Endodermal cell (in vitro differentiated cells): ENCODE measurements at regions not wholly inside any gene's neighbourhood (a gene's known extent, or its start where the extent isn't known, plus 50 kb on each side); places are given as distances from the start of the nearest gene placed in this dataset.
"Not testable (repeated sequence)": the region's sequence is repeated elsewhere in the genome, so short reads cannot be mapped to it uniquely, and the experiment has no call there.

ENCODE experiments used
- DNase-seq: peaks from one replicate; pipeline ENCODE4 v3.0.0-alpha.2; 2017
- H3K27ac ChIP-seq: 2 replicates; pipeline ENCODE4 v1.5.1; 2013; ENCODE audit warnings: mild to moderate bottlenecking, low read depth, low read length, moderate library complexity
- H3K27me3 ChIP-seq: 2 replicates; pipeline ENCODE4 v1.6.1; 2013; ENCODE audit warnings: mild to moderate bottlenecking, low read length, moderate library complexity; ENCODE audit not compliant: insufficient read depth, control insufficient read depth, poor library complexity, severe bottlenecking
- H3K36me3 ChIP-seq: 2 replicates; pipeline ENCODE4 v1.7.0; 2013; ENCODE audit warnings: mild to moderate bottlenecking, low read length, moderate library complexity; ENCODE audit not compliant: control insufficient read depth, insufficient read depth
- H3K4me1 ChIP-seq: one replicate; pipeline ENCODE4 v1.7.0; 2013; ENCODE audit warnings: low read length; ENCODE audit not compliant: control insufficient read depth, insufficient read depth
- H3K4me3 ChIP-seq: 2 replicates; pipeline ENCODE4 v1.5.1; 2013; ENCODE audit warnings: mild to moderate bottlenecking, low read length, moderate library complexity
- H3K9ac ChIP-seq: 2 replicates; pipeline ENCODE4 v1.6.1; 2013; ENCODE audit warnings: mild to moderate bottlenecking, low read length, moderate library complexity; ENCODE audit not compliant: poor library complexity, severe bottlenecking; ENCODE audit errors: extremely low read depth
- H3K9me3 ChIP-seq: 2 replicates; pipeline ENCODE4 v1.6.1; 2013; ENCODE audit warnings: mild to moderate bottlenecking, low read length, moderate library complexity; ENCODE audit not compliant: control insufficient read depth
- H3K27ac Mint-ChIP-seq: 2 replicates; pipeline ENCODE4 v1.8.0; 2020; ENCODE audit warnings: mixed read lengths
- H3K27me3 Mint-ChIP-seq: 2 replicates; pipeline ENCODE4 v1.8.0; 2021; ENCODE audit warnings: mild to moderate bottlenecking, mixed read lengths; ENCODE audit not compliant: insufficient read depth
- H3K36me3 Mint-ChIP-seq: 2 replicates; pipeline ENCODE4 v1.8.0; 2020; ENCODE audit warnings: low read depth, mixed read lengths
- H3K4me1 Mint-ChIP-seq: 2 replicates; pipeline ENCODE4 v1.8.0; 2020; ENCODE audit warnings: mixed read lengths
- H3K4me3 Mint-ChIP-seq: 2 replicates; pipeline ENCODE4 v1.8.0; 2020; ENCODE audit warnings: mild to moderate bottlenecking, moderate library complexity, mixed read lengths
- H3K9me3 Mint-ChIP-seq: 2 replicates; pipeline ENCODE4 v1.8.0; 2020; ENCODE audit warnings: mild to moderate bottlenecking, mixed read lengths
- WGBS, 2 experiments: methylation state at CpG; one replicate each; pipeline versions ENCODE4 v1.1.5 to v1.1.7; 2013; ENCODE audit warnings: missing lambda C conversion rate in 2 of 2, mixed read lengths in 1 of 2; ENCODE audit not compliant: insufficient coverage in 1 of 2, insufficient read length in 1 of 2; 5-methylcytosine and 5-hydroxymethylcytosine counted together

DNA sequence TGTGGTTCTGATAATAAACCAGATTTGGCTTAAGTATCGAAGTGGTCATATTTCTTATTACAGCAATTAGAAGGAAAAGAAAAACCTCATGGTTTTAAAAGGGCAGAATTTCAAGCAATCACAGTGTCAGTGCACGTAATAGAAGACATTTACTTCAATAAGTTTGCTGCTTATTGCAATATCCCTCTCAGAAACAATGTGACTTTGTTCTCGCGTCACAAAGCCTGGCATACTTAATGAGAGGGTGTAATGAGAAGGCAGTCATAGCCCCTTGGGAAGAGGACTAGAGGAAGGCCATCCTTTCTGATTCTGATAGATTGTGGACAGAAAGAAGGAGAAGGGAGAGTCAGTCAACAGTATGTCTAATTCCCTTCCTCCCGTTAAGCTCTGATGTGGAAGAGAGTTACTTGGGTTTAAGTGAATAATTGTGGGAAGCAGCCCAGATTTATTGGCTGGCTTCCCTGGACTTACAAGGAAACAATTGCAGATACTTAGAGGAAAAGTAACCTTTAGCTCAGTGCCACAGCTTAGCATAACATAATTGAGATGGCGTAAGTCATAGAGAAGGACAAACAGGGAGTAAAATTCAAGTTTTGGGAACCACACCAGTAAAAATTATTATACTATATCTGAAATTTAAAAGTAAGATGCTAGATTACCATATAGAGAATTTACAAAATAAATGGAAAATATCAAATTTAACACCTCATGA lies 738.2 kb downstream of the PRIM2 start:
- H3K4me1 ChIP-seq, H3K4me1 Mint-ChIP-seq, DNase-seq, H3K27ac Mint-ChIP-seq, H3K4me3 Mint-ChIP-seq, H3K27me3 ChIP-seq, H3K36me3 ChIP-seq, H3K9ac ChIP-seq, H3K36me3 Mint-ChIP-seq, H3K27me3 Mint-ChIP-seq, H3K27ac ChIP-seq, H3K4me3 ChIP-seq: not testable (repeated sequence)
- peaks cover 15% of the 10 kb centered on the region for H3K9me3 ChIP-seq
- peaks cover 64% of the 10 kb centered on the region for H3K9me3 Mint-ChIP-seq
- WGBS, 2 experiments, result 80% methylated on average over 5 of the region's 6 CpGs; no CpG with 5 or more reads in 1 of the 2 experiments

- peaks cover 23% of the 10 kb centered on the region for H3K9me3 ChIP-seq
- H3K27ac ChIP-seq, DNase-seq, H3K36me3 Mint-ChIP-seq, H3K9ac ChIP-seq, H3K27me3 ChIP-seq, H3K27ac Mint-ChIP-seq, H3K4me1 Mint-ChIP-seq, H3K4me3 Mint-ChIP-seq, H3K36me3 ChIP-seq, H3K4me1 ChIP-seq, H3K27me3 Mint-ChIP-seq, H3K4me3 ChIP-seq: not testable (repeated sequence)
- H3K9me3 Mint-ChIP-seq, result peaks cover 56% of the 10 kb centered on the region
- WGBS, 2 experiments, result 33% methylated on average over 1 of the region's 1 CpG; no CpG with 5 or more reads in 1 of the 2 experiments
Measured at GRCh38 chr6:58059701-58060100, 742.3 kb downstream of the PRIM2 start.

DNA sequence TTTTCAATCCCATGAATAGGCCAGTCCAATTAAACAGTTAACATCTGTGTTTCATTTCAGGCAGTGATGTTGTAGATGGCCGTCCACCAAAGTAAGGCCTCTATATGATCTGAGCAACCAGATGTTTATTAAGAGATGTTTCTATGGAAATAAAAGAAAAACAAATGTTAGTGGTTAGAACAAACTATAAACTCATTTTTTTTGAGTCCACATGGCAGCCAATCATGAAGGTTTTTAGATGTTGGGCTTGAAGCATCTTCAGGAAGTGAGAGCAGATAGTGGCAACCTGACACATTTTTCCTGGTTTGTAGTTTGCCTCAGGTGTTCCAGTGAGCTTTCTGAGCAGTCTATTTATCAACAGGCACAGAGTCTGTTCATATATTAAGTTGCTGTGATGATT lies 746.1 kb downstream of the PRIM2 start:
- 80% methylated on average over 1 of the region's 1 CpG; no CpG with 5 or more reads in 1 of the 2 experiments for WGBS, 2 experiments
- H3K9me3 Mint-ChIP-seq, result peaks cover 50% of the 10 kb centered on the region

DNA sequence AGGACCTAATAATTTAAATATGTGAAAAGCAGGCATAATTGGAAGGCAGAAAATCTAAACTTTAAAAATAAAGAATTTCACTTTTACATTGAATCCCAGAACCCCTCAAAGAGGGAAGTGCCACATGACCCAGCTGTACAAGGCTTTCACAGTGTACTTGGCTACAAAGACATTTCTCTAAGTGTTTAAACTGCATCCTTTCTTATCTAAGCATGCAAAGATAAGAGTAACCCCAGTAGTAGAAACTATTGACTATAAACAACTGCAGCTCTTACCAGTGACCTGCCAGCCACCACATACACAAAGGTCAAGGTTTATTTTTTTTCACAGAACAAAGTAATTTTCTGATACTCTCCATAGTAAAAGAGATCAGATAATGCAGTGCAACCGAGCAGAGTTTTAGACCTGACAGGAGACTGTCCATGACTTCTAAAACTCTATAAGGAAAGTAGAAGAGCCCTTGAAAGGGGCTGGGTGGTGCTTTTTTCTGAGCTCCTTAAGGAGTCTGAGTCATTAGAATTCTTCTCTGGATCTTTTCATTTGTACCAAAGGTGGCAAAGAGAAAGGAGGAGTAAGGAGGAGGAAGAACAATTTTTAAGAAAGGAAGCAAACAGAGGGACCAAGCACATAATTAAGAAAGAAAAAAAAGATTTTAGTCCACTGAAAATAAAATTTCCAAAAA lies 750.6 kb downstream of the PRIM2 start:
- H3K36me3 ChIP-seq, H3K4me3 Mint-ChIP-seq, H3K4me1 Mint-ChIP-seq, H3K27me3 ChIP-seq, H3K27me3 Mint-ChIP-seq, H3K36me3 Mint-ChIP-seq, H3K4me1 ChIP-seq, DNase-seq, H3K9ac ChIP-seq, H3K4me3 ChIP-seq, H3K27ac Mint-ChIP-seq, H3K27ac ChIP-seq: not testable (repeated sequence)
- peaks cover 14% of the 10 kb centered on the region for H3K9me3 ChIP-seq
- 69% methylated on average over 1 of the region's 1 CpG; no CpG with 5 or more reads in 1 of the 2 experiments for WGBS, 2 experiments
- peaks cover 52% of the 10 kb centered on the region for H3K9me3 Mint-ChIP-seq

More for the DNA sequence above, 746.1 kb downstream of the PRIM2 start:
- not testable (repeated sequence) for H3K27me3 Mint-ChIP-seq, H3K36me3 ChIP-seq, H3K4me1 Mint-ChIP-seq, H3K9ac ChIP-seq, DNase-seq, H3K36me3 Mint-ChIP-seq, H3K4me1 ChIP-seq, H3K27ac ChIP-seq, H3K4me3 ChIP-seq, H3K4me3 Mint-ChIP-seq, H3K27ac Mint-ChIP-seq, H3K27me3 ChIP-seq
- H3K9me3 ChIP-seq, result peaks cover 23% of the 10 kb centered on the region
